ENCODE measurements at regions not wholly inside any gene's neighbourhood (a gene's known extent, or its start where the extent isn't known, plus 50 kb on each side); places are given as distances from the start of the nearest gene placed in this dataset.
A peak's percentile ranks its signal among the peaks of the same experiment; 100 is the strongest.
"Not testable (repeated sequence)": the region's sequence is repeated elsewhere in the genome, so short reads cannot be mapped to it uniquely, and the experiment has no call there.

- no peak for ATAC-seq (ENCODE audit: poor library complexity)
- DNase-seq = no peak
- intact Hi-C loops (cut with DNase I) = no loop called here
Observed at GRCh38 chr18:56492136-56492535, 146.3 kb downstream of the TXNL1 start.

GRCh38 chr18:56490942-56491341 lies 147.4 kb downstream of the TXNL1 start:
- DNase-seq (no peak), ATAC-seq (ENCODE audit: poor library complexity) (no peak)
- intact Hi-C loops (cut with DNase I) = no loop called here

- intact Hi-C loops (cut with DNase I) = no loop called here
- DNase-seq (no peak), ATAC-seq (ENCODE audit: poor library complexity) (no peak)
Observed at GRCh38 chr18:56489893-56490292, 148.5 kb downstream of the TXNL1 start.

GRCh38 chr18:56488739-56489138 lies 149.7 kb downstream of the TXNL1 start:
- no peak for ATAC-seq (ENCODE audit: poor library complexity)
- no peak for DNase-seq
- intact Hi-C loops (cut with DNase I) = no loop called here

DNA sequence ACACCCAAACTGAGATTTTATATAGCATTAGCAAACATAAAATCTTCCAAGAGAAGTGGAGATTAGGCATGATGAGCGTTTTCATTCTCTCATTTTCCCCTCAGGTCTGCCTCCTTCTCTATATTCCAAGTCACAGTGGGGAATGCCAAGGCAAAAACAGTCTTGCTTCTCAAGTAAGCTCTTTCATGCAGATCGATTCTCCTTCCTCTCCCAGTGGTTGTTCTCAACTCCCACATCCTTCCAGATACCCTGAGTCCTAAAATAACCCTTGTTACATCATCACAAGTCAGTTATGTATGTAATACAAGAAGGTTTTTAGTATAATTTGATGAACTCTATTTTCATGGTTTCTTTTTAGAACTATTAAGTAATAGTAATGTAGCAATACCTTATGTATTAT lies 150.6 kb downstream of the TXNL1 start:
- no peak for DNase-seq
- intact Hi-C loops (cut with DNase I) = no loop called here
- no peak for ATAC-seq (ENCODE audit: poor library complexity)

DNA sequence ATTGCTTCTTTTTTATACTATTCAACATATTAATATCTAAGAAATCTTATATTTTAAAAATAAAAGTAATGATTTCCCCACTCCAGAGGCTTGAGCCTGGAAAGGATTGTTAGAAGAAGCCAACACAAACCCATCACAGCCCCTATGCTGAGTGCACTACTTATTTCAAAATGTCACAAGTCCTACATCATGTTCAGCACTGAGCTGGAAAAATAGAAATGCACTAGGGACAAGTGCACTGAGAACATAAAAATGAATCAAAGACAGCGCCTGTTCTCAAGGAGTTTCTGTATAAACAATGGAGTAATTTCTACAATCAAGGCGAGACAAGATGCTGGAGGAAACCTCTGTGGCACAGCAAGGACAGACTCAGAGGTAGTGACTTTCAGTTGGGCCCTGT lies 155.0 kb downstream of the TXNL1 start:
- DNase-seq = no peak
- intact Hi-C loops (cut with DNase I) = no loop called here

GRCh38 chr18:56482813-56483212 lies 155.6 kb downstream of the TXNL1 start:
- ATAC-seq (ENCODE audit: poor library complexity); DNase-seq; intact Hi-C loops (cut with DNase I): not testable (repeated sequence)

More for the DNA sequence above, 155.0 kb downstream of the TXNL1 start:
- ATAC-seq (ENCODE audit: poor library complexity) = no peak

- ATAC-seq (ENCODE audit: poor library complexity) = no peak
- intact Hi-C loops (cut with DNase I) = no loop called here
- DNase-seq = no peak
Observed at GRCh38 chr18:56481751-56482150, 156.6 kb downstream of the TXNL1 start.

DNA sequence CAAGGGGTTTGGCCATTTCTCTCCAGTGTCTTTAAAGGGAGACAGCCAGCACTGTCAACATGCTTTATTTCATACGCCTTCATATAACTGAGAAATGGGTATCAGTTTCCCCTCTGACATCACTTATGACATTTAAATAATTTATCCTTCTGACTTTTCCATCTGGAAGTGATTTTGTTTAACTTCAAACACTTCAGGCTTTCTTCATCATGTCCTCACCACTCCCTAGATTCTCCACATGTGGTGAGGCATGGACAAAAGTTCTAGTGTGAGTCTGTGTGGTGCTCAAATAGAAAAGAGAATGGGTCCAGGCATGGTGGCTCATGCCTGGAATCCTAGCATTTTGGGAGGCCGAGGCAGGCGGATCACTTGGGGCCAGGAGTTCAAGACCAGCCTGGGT lies 158.6 kb downstream of the TXNL1 start:
- DNase-seq (no peak), ATAC-seq (ENCODE audit: poor library complexity) (no peak)
- intact Hi-C loops (cut with DNase I) = no loop called here

DNA sequence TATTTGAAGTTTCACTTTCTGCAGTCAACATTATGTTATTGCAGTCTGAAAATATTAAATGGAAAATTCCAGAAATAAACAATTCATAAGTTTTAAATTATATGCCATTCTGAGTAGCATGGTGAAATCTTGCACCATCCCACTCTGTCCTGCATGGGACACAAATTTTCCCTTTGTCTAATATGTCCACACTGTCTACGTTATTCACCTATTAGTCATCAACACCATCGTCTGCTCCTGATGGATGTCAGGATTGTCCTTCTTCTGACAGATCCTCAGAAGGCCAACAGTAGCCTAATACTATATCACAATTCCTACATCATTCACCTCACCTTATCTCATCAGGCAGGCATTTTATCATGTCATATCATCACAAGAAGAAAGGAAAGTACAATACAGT lies 163.1 kb downstream of the TXNL1 start:
- DNase-seq (no peak), ATAC-seq (ENCODE audit: poor library complexity) (no peak)
- intact Hi-C loops (cut with DNase I) = no loop called here

DNA sequence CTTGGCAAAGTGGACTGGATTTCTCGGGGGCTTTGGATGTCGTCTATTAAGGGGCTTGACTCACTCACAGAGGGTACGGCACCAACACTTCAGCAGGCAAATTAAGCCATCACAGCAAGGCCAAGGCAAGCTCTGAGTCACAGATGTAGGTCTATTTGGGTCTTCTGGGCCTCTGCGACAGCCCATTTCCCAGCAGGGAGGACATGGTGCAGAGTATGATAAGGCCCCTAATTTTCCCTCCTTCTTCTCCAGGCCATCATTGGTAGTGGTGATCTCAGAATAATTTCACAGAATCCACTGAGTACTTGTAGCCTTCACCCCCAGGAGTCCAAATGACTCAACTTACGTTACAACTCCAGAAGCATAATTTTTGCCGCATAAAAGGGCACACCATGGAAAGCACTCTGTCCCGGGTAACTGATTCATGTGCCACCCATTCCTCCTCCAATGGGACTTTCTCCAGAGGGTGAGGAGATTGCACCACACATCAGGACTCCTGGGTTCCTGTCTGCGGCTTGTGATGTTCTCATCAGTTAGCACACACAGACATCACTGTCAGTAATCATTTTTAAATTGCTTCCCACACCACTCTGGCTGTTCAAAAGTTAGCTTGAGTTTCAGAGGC lies 164.9 kb downstream of the TXNL1 start:
- DNase-seq (no peak), ATAC-seq (ENCODE audit: poor library complexity) (no peak)
- intact Hi-C loops (cut with DNase I) = no loop called here

DNA sequence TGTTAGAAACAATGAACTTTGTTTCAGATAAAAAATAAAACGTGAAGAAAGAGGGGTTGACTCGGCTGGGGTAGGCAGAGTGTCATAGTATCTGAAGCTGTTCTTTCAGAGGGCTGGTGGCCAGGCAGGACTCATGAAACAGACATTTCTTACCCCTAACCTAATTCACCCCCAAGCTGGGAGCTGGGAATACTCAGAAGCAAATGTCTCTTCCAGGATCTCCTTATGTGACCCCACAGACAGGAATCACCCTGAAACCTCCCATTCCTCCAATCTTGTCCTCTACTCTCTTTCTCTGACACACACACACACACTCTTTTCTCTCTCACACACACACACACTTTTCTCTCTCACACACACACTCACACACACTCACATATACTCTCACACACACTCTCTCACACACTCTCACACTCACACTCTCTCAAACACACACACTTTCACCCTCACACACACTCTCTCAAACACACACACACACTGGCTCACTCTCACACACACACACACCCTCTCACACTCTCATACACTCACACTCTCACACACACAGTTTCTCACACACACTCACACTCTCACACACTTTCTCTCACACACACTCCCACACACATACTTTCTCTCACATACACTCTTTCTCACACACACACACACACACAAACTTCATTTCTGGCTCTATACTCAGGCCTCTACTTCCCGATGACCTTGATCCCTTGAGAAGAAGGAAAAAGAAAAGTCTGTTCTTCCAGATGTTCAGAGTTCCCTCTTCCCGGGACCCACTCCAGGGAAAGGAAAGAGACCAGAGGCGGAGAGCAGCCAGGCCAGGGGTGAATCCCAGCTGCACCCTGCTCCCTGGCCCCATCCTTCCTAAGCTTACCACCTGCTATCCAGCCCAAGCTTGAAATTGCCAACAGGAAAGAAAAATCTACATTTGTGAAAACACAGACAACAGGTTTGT lies 167.7 kb downstream of the TXNL1 start:
- ATAC-seq (ENCODE audit: poor library complexity) (peak; percentile 77), DNase-seq (no peak)
- intact Hi-C loops (cut with DNase I) = no loop called here

GRCh38 chr18:56469582-56469981 lies 168.8 kb downstream of the TXNL1 start:
- ATAC-seq (ENCODE audit: poor library complexity) (no peak), DNase-seq (no peak)
- intact Hi-C loops (cut with DNase I) = no loop called here

GRCh38 chr18:56468396-56468795 lies 170.0 kb downstream of the TXNL1 start:
- intact Hi-C loops (cut with DNase I) = no loop called here
- DNase-seq = no peak
- ATAC-seq (ENCODE audit: poor library complexity) = peak; percentile 53

- ATAC-seq (ENCODE audit: poor library complexity) (no peak), DNase-seq (no peak)
- intact Hi-C loops (cut with DNase I) = no loop called here
Observed at GRCh38 chr18:56462276-56462675, 176.1 kb downstream of the TXNL1 start.

- no peak for ATAC-seq (ENCODE audit: poor library complexity)
- DNase-seq = no peak
- intact Hi-C loops (cut with DNase I) = no loop called here
Observed at GRCh38 chr18:56461151-56461550, 177.2 kb downstream of the TXNL1 start.

DNA sequence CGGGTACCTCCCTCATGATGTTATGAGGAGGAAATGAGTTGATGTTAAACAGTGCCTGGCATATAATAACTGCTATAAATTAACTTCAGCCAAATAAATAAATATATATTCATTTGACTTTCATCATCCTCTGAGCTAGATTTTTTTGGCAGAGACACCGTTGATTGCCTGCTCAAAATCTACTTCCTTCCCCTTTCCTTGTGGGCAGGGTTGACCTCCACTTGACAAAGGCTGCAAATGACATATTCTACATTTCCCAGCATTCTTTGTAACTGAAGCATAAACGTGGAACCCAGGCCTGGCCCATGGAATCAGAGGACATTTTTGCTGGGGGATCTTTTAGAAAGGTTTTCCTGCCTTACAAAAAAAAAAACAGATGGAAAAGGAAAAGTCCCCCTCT lies 177.8 kb downstream of the TXNL1 start:
- intact Hi-C loops (cut with DNase I) = no loop called here
- DNase-seq = no peak
- ATAC-seq (ENCODE audit: poor library complexity) = no peak

DNA sequence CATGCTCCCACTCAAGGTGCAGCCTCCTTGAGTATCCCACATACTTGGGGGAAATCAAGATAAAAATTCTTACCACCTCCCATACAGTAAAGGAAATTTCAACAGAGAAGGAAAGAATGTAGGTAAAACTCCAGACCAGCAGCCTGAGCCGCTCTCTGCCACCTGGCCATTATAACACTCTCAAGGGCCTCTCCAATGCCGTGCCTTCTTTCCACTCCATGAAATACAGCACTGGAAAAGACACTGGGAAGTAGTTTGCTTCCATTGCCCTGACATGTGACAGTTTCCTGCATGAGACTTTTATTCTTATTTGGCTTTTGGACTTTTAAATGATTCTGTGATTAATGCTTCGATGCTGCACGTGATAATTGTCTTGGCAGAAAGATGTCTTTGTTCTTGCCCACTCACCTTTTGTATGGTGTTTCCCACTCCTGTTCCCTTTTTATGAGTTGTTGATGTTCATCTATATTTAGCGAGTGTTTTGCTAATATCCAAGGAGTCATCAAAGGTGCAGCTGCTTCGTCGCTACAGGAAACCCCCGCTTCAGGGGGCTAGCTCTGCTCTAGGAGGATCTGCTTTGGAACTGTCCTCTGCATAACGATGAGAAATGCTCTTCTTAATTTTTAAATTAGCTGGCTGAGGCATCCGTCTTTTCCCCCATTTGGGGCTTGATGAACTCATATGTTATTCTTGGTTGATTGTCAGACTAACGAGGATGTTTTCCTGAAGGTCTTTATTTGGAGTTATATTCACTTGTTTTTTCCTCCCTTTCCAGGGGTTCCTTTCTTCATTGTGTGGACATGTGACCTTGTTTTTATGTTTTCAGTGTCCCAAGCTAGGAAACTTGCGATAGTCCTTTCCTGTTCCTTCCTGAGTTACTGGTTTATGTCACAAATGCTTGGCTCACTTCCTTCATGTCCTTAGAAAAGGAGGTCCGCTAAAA lies 179.4 kb downstream of the TXNL1 start:
- ATAC-seq (ENCODE audit: poor library complexity) = peak; percentile 53
- intact Hi-C loops (cut with DNase I) = no loop called here
- DNase-seq = no peak

DNA sequence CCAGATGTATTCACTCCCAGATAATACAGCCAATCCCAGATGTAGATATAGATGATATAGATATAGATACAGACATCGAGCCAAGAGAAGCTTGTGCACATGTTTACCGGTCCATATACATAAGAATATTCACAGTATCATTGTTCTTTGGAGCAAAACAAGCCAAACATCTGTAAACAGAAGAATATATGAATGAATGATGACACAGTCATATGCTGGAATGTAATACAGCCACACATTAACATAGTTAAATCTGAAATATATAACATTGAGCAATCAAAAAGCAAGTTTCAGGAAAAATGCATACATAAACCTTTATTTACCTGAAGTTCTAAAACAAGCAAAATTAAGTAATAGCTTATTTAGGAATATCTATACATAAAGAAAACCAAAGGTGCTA lies 182.5 kb downstream of the TXNL1 start:
- intact Hi-C loops (cut with DNase I) = no loop called here
- ATAC-seq (ENCODE audit: poor library complexity) (no peak), DNase-seq (no peak)
